ENCODE measurements at regions not wholly inside any gene's neighbourhood (a gene's known extent, or its start where the extent isn't known, plus 50 kb on each side); places are given as distances from the start of the nearest gene placed in this dataset.

DNA sequence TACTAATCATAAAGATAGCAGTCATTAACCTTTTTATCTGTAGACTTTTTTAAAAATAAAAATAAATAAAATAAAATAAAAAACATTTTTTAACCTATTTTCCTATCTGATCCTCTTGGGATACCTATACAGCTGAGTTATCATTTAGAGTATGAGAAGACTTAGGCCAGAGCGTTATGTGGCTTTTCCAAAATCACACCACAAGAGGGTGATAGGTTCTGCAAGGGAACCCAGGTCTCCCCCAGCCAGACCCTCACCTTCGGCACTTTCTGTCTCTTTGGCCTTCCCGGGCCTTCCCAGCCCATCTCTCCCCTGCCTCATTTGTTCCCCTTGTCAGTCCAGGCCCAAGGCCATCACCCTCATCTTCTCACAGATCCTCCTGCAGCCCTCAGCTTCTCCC lies 311.7 kb downstream of the SMAD2 start:
- CTCF ChIA-PET = no interaction called here
- TF ChIP-seq, protein P1, sequence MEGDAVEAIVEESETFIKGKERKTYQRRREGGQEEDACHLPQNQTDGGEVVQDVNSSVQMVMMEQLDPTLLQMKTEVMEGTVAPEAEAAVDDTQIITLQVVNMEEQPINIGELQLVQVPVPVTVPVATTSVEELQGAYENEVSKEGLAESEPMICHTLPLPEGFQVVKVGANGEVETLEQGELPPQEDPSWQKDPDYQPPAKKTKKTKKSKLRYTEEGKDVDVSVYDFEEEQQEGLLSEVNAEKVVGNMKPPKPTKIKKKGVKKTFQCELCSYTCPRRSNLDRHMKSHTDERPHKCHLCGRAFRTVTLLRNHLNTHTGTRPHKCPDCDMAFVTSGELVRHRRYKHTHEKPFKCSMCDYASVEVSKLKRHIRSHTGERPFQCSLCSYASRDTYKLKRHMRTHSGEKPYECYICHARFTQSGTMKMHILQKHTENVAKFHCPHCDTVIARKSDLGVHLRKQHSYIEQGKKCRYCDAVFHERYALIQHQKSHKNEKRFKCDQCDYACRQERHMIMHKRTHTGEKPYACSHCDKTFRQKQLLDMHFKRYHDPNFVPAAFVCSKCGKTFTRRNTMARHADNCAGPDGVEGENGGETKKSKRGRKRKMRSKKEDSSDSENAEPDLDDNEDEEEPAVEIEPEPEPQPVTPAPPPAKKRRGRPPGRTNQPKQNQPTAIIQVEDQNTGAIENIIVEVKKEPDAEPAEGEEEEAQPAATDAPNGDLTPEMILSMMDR (IDR thresholded peaks at IDR 0.05) = no peak
- POLR2A ChIA-PET = no interaction called here
- no peak for ATAC-seq
- Mint-ChIP-seq H3K36me3 (ENCODE audit: low read depth) (no peaks in the 10 kb centered on the region), H3K4me3 (no peak overlapping the region), H3K4me1 (ENCODE audit: low read depth) (no peaks in the 10 kb centered on the region), H3K27ac (no peak overlapping the region), H3K9me3 (no peaks in the 10 kb centered on the region), H3K27me3 (peaks cover 11% of the 10 kb centered on the region)
- intact Hi-C loops (cut with micrococcal nuclease) = no loop called here
- no peak for DNase-seq

DNA sequence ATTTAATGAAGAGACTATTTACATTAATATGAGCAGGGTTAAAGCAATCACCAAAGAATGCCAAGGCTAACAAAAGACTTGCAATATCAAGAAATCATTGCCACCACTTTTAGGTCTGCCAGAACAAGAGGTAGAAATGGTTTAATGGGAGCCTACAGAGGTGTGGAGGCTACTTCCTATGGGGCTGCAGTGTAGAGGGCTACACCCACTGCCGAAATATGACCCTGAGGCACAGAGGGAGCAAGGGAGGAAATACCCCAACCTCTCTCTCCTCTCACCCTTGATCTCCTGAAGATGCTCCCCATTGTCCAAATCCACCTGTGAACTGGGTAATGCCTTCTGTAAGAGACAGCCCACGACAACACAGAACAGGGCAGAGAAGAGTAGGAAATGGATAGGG lies 315.4 kb downstream of the SMAD2 start:
- ChIA-PET CTCF (no interaction called here), POLR2A (no interaction called here)
- intact Hi-C loops (cut with micrococcal nuclease) = no loop called here
- no peaks in the 10 kb centered on the region for H3K4me1 Mint-ChIP-seq (ENCODE audit: low read depth)
- H3K36me3 Mint-ChIP-seq (ENCODE audit: low read depth) = no peaks in the 10 kb centered on the region
- peaks cover 8% of the 10 kb centered on the region for H3K27me3 Mint-ChIP-seq
- H3K27ac Mint-ChIP-seq = no peak overlapping the region
- DNase-seq (no peak), ATAC-seq (no peak)
- TF ChIP-seq, protein P1 (IDR thresholded peaks at IDR 0.05) = no peak
- H3K9me3 Mint-ChIP-seq = no peaks in the 10 kb centered on the region
- H3K4me3 Mint-ChIP-seq = no peak overlapping the region

DNA sequence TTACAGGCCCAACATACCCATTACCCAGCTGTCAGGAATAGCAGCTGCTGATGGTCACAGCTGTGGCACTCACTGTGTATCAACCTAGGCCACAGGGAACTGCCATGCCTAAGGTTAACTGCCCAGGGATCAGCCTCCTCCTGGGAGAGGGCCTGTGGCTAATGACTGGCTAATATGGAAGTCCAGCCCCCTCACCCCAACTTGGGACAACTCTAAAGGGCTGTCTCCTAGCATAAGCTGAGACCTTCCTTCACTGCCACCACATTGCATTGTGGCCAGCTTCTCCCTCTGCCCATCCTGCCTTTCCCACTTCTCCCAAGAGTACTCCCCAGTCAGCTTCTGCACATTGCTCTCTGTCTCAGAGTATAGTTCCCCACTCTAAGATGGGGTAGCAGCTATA lies 316.5 kb downstream of the SMAD2 start:
- CTCF ChIA-PET = no interaction called here
- intact Hi-C loops (cut with micrococcal nuclease) = no loop called here
- Mint-ChIP-seq H3K4me1 (ENCODE audit: low read depth) (no peaks in the 10 kb centered on the region), H3K9me3 (no peaks in the 10 kb centered on the region), H3K4me3 (no peak overlapping the region), H3K36me3 (ENCODE audit: low read depth) (no peaks in the 10 kb centered on the region), H3K27ac (no peak overlapping the region), H3K27me3 (peaks cover 3% of the 10 kb centered on the region)
- no peak for DNase-seq
- no peak for ATAC-seq
- POLR2A ChIA-PET = no interaction called here
- TF ChIP-seq, protein P1 (IDR thresholded peaks at IDR 0.05) = no peak

DNA sequence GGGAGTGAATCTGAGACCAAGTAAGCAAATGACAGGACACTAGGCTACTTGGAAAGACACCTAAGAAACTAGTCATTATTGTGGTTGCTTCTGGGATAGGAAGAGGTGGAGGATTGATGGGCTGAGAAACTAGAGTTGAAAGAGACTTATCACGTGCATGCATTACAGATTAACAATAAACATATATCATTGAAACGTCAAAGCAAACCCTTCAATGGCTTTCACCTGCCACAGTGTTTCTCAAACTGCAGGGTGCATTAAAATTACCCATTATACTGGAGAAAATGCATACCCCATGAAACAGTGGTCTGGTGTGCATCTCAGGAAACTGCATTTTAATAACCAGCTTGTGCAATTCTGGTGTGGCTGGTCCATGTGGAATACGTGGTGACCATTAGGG lies 318.8 kb downstream of the SMAD2 start:
- no peak for DNase-seq
- TF ChIP-seq, protein P1 (IDR thresholded peaks at IDR 0.05) = no peak
- Mint-ChIP-seq H3K4me1 (ENCODE audit: low read depth) (no peaks in the 10 kb centered on the region), H3K4me3 (no peak overlapping the region), H3K27ac (no peak overlapping the region), H3K27me3 (peaks cover 7% of the 10 kb centered on the region), H3K36me3 (ENCODE audit: low read depth) (no peaks in the 10 kb centered on the region), H3K9me3 (no peaks in the 10 kb centered on the region)
- intact Hi-C loops (cut with micrococcal nuclease) = no loop called here
- no peak for ATAC-seq
- ChIA-PET POLR2A (no interaction called here), CTCF (no interaction called here)

DNA sequence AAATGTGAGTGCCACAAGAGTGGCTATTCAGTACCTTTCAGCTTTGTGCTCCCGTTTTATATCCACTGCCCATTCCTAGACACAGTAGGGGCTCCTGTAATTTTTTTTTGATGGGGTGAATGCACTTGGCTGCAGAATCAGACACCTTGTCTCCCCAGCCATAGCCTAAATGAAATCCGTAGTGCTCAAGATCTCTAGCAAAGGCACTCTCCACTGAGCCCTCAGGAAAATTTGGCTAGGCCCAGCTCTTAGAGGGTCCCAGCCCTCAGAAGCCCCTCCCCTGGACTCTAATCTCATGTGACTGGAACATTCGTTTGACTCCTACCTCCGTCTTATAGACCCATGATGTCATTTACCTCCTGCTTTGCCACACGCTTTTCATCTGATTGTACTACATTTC lies 323.9 kb downstream of the SMAD2 start:
- Mint-ChIP-seq H3K27me3 (peaks cover 5% of the 10 kb centered on the region), H3K36me3 (ENCODE audit: low read depth) (no peaks in the 10 kb centered on the region)
- POLR2A ChIA-PET = no interaction called here

More for the DNA sequence above, 323.9 kb downstream of the SMAD2 start:
- ATAC-seq (no peak), DNase-seq (no peak)
- CTCF ChIA-PET = no interaction called here
- Mint-ChIP-seq H3K9me3 (no peaks in the 10 kb centered on the region), H3K4me1 (ENCODE audit: low read depth) (no peaks in the 10 kb centered on the region), H3K27ac (no peak overlapping the region), H3K4me3 (no peak overlapping the region)
- intact Hi-C loops (cut with micrococcal nuclease) = no loop called here
- TF ChIP-seq, protein P1 (IDR thresholded peaks at IDR 0.05) = no peak
